Rectal smooth muscle tissue (tissue), 1 donor: ENCODE measurements at regions not wholly inside any gene's neighbourhood (a gene's known extent, or its start where the extent isn't known, plus 50 kb on each side); places are given as distances from the start of the nearest gene placed in this dataset.

Source experiments
- H3K27ac ChIP-seq: one replicate; pipeline ENCODE4 v1.7.0; 2013; ENCODE audit warnings: low read depth, low read length, inconsistent platforms
- H3K27me3 ChIP-seq: one replicate; pipeline ENCODE4 v1.7.0; 2013; ENCODE audit warnings: low read length; ENCODE audit not compliant: control insufficient read depth, insufficient read depth
- H3K36me3 ChIP-seq: one replicate; pipeline ENCODE4 v1.7.0; 2013; ENCODE audit warnings: low read length; ENCODE audit not compliant: control insufficient read depth, insufficient read depth
- H3K4me1 ChIP-seq: one replicate; pipeline ENCODE4 v1.7.0; 2013; ENCODE audit warnings: low read length; ENCODE audit not compliant: control insufficient read depth, insufficient read depth
- H3K4me3 ChIP-seq: one replicate; pipeline ENCODE4 v1.7.0; 2013; ENCODE audit warnings: low read length
- H3K9ac ChIP-seq: one replicate; pipeline ENCODE4 v1.7.0; 2013; ENCODE audit warnings: low read length

- Histone ChIP-seq H3K36me3 (no peaks in the 10 kb centered on the region), H3K27me3 (no peaks in the 10 kb centered on the region), H3K9ac (no peak overlapping the region), H3K4me3 (no peak overlapping the region), H3K4me1 (no peaks in the 10 kb centered on the region), H3K27ac (no peak overlapping the region)
Measured at GRCh38 chr9:2351324-2351723, 270.3 kb upstream of the VLDLR start.

GRCh38 chr9:2354216-2354615 is 267.4 kb upstream of the VLDLR start:
- no peak overlapping the region for H3K9ac ChIP-seq
- H3K27me3 ChIP-seq, result no peaks in the 10 kb centered on the region
- no peak overlapping the region for H3K4me3 ChIP-seq
- no peak overlapping the region for H3K27ac ChIP-seq
- H3K36me3 ChIP-seq, result no peaks in the 10 kb centered on the region
- H3K4me1 ChIP-seq, result no peaks in the 10 kb centered on the region

- Histone ChIP-seq H3K27me3 (no peaks in the 10 kb centered on the region), H3K27ac (no peak overlapping the region), H3K4me1 (no peaks in the 10 kb centered on the region), H3K36me3 (no peaks in the 10 kb centered on the region), H3K9ac (no peak overlapping the region), H3K4me3 (no peak overlapping the region)
Measured at GRCh38 chr9:2354856-2355696, 266.5 kb upstream of the VLDLR start.

GRCh38 chr9:2355697-2355983 is 265.9 kb upstream of the VLDLR start:
- Histone ChIP-seq H3K36me3 (no peaks in the 10 kb centered on the region), H3K27ac (no peak overlapping the region), H3K4me3 (no peak overlapping the region)

GRCh38 chr9:2356041-2356790 is 265.4 kb upstream of the VLDLR start:
- Histone ChIP-seq H3K36me3 (no peaks in the 10 kb centered on the region), H3K9ac (no peak overlapping the region), H3K4me3 (no peak overlapping the region), H3K4me1 (no peaks in the 10 kb centered on the region), H3K27me3 (no peaks in the 10 kb centered on the region), H3K27ac (no peak overlapping the region)

More at GRCh38 chr9:2355697-2355983, 265.9 kb upstream of the VLDLR start:
- no peaks in the 10 kb centered on the region for H3K27me3 ChIP-seq
- no peaks in the 10 kb centered on the region for H3K4me1 ChIP-seq
- H3K9ac ChIP-seq, result no peak overlapping the region

- H3K4me3 ChIP-seq, result no peak overlapping the region
- no peaks in the 10 kb centered on the region for H3K36me3 ChIP-seq
- no peaks in the 10 kb centered on the region for H3K27me3 ChIP-seq
- H3K4me1 ChIP-seq, result no peaks in the 10 kb centered on the region
- no peak overlapping the region for H3K9ac ChIP-seq
- no peak overlapping the region for H3K27ac ChIP-seq
Measured at GRCh38 chr9:2359891-2360471, 261.6 kb upstream of the VLDLR start.

- Histone ChIP-seq H3K27me3 (no peaks in the 10 kb centered on the region), H3K4me1 (no peaks in the 10 kb centered on the region), H3K27ac (no peak overlapping the region), H3K4me3 (no peak overlapping the region), H3K9ac (no peak overlapping the region), H3K36me3 (no peaks in the 10 kb centered on the region)
Measured at GRCh38 chr9:2362150-2362549, 259.4 kb upstream of the VLDLR start.

- Histone ChIP-seq H3K9ac (no peak overlapping the region), H3K4me3 (no peak overlapping the region), H3K27me3 (no peaks in the 10 kb centered on the region), H3K4me1 (no peaks in the 10 kb centered on the region), H3K36me3 (no peaks in the 10 kb centered on the region), H3K27ac (no peak overlapping the region)
Measured at GRCh38 chr9:2363138-2363745, 258.3 kb upstream of the VLDLR start.

- Histone ChIP-seq H3K4me3 (no peak overlapping the region), H3K4me1 (no peaks in the 10 kb centered on the region), H3K9ac (no peak overlapping the region), H3K36me3 (no peaks in the 10 kb centered on the region), H3K27ac (no peak overlapping the region), H3K27me3 (no peaks in the 10 kb centered on the region)
Measured at GRCh38 chr9:2363781-2364180, 257.8 kb upstream of the VLDLR start.

- Histone ChIP-seq H3K36me3 (no peaks in the 10 kb centered on the region), H3K27ac (no peak overlapping the region), H3K4me1 (no peaks in the 10 kb centered on the region), H3K4me3 (no peak overlapping the region), H3K27me3 (no peaks in the 10 kb centered on the region), H3K9ac (no peak overlapping the region)
Measured at GRCh38 chr9:2367970-2368369, 253.6 kb upstream of the VLDLR start.

GRCh38 chr9:2373648-2374047 is 247.9 kb upstream of the VLDLR start:
- no peak overlapping the region for H3K4me3 ChIP-seq

GRCh38 chr9:2375114-2375513 is 246.5 kb upstream of the VLDLR start:
- no peaks in the 10 kb centered on the region for H3K27me3 ChIP-seq
- H3K9ac ChIP-seq, result no peak overlapping the region
- no peaks in the 10 kb centered on the region for H3K36me3 ChIP-seq
- no peak overlapping the region for H3K4me3 ChIP-seq
- H3K4me1 ChIP-seq, result no peaks in the 10 kb centered on the region
- no peak overlapping the region for H3K27ac ChIP-seq

More at GRCh38 chr9:2373648-2374047, 247.9 kb upstream of the VLDLR start:
- Histone ChIP-seq H3K27ac (no peak overlapping the region), H3K4me1 (no peaks in the 10 kb centered on the region), H3K36me3 (no peaks in the 10 kb centered on the region), H3K27me3 (no peaks in the 10 kb centered on the region), H3K9ac (no peak overlapping the region)
